ENCODE measurements at regions not wholly inside any gene's neighbourhood (a gene's known extent, or its start where the extent isn't known, plus 50 kb on each side); places are given as distances from the start of the nearest gene placed in this dataset.

GRCh38 chr3:22117751-22118346, 366.8 kb upstream of the ZNF385D start:
- TF ChIP-seq CTCF (IDR thresholded peaks at IDR 0.05): peak in 2 of 3 donors; percentile 68 to 71
- no peak for TF ChIP-seq POLR2AphosphoS5 (IDR thresholded peaks at IDR 0.05)
- TF ChIP-seq POLR2A (IDR thresholded peaks at IDR 0.05): no peak
